ENCODE measurements at regions not wholly inside any gene's neighbourhood (a gene's known extent, or its start where the extent isn't known, plus 50 kb on each side); places are given as distances from the start of the nearest gene placed in this dataset.

DNA sequence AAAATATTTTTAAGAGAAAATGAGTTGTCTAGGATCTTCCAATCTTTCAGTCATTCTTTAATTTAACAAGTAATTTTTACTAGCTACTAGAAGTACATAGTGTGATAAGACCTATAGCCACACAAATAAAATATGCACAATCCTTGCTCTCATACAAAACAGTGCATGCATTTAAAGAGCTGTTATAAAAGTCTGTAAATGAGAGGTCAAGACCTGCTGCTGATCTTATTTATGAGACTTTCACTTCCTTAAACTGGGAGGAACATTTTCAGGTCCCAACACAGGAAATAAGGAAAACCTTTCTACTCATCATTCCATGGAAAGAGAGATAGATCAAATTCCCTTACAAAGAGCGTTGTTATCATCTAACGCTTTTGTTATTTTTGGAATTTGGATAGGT lies 54.2 kb upstream of the PAM start:
- Mint-ChIP-seq H3K27me3 (ENCODE audit: low read depth) (peaks cover 2% of the 10 kb centered on the region; the same call in 1 of the 2 replicates), H3K9me3 (no peaks in the 10 kb centered on the region), H3K27ac (no peak overlapping the region), H3K36me3 (no peaks in the 10 kb centered on the region), H3K4me3 (no peak overlapping the region), H3K4me1 (peaks cover 10% of the 10 kb centered on the region)
- DNase-seq (ENCODE audit: low spot score), result no peak
- ChIA-PET CTCF (interaction anchor here (1.7 kb wide), 1 partner anchor 20 kb away, joined by 5 read pairs; no protein-coding TSS in a partner anchor), POLR2A (no interaction called here)
- no peak for ATAC-seq
- TF ChIP-seq NFE2L1 (CRISPR knock-in tag; IDR thresholded peaks at IDR 0.05) (no peak), CBFB (CRISPR knock-in tag; IDR thresholded peaks at IDR 0.05; ENCODE audit: low read depth) (no peak), NFYB (CRISPR knock-in tag; conservative IDR thresholded peaks at IDR 0.05; ENCODE audit: low read depth) (no peak), ZNF121 (CRISPR knock-in tag; IDR thresholded peaks at IDR 0.05) (no peak), CTCF (IDR thresholded peaks at IDR 0.05) (no peak), SP1 (CRISPR knock-in tag; conservative IDR thresholded peaks at IDR 0.05) (no peak), OVOL2 (CRISPR knock-in tag; IDR thresholded peaks at IDR 0.05; ENCODE audit: borderline replicate concordance) (no peak), ZNF263 (CRISPR knock-in tag; IDR thresholded peaks at IDR 0.05; ENCODE audit: low read depth) (no peak), USF1 (CRISPR knock-in tag; IDR thresholded peaks at IDR 0.05) (no peak), ELF4 (CRISPR knock-in tag; IDR thresholded peaks at IDR 0.05; ENCODE audit: low read depth) (no peak), CREB1 (CRISPR knock-in tag; IDR thresholded peaks at IDR 0.05) (no peak), PRDM15 (CRISPR knock-in tag; IDR thresholded peaks at IDR 0.05) (no peak), SMAD4 (CRISPR knock-in tag; IDR thresholded peaks at IDR 0.05) (no peak), RELA (CRISPR knock-in tag; IDR thresholded peaks at IDR 0.05; ENCODE audit: borderline replicate concordance) (no peak), CREM (CRISPR knock-in tag; IDR thresholded peaks at IDR 0.05) (no peak), ZNF425 (CRISPR knock-in tag; conservative IDR thresholded peaks at IDR 0.05) (no peak), FOXP4 (CRISPR knock-in tag; IDR thresholded peaks at IDR 0.05) (no peak)
- TF ChIP-seq, protein P1, sequence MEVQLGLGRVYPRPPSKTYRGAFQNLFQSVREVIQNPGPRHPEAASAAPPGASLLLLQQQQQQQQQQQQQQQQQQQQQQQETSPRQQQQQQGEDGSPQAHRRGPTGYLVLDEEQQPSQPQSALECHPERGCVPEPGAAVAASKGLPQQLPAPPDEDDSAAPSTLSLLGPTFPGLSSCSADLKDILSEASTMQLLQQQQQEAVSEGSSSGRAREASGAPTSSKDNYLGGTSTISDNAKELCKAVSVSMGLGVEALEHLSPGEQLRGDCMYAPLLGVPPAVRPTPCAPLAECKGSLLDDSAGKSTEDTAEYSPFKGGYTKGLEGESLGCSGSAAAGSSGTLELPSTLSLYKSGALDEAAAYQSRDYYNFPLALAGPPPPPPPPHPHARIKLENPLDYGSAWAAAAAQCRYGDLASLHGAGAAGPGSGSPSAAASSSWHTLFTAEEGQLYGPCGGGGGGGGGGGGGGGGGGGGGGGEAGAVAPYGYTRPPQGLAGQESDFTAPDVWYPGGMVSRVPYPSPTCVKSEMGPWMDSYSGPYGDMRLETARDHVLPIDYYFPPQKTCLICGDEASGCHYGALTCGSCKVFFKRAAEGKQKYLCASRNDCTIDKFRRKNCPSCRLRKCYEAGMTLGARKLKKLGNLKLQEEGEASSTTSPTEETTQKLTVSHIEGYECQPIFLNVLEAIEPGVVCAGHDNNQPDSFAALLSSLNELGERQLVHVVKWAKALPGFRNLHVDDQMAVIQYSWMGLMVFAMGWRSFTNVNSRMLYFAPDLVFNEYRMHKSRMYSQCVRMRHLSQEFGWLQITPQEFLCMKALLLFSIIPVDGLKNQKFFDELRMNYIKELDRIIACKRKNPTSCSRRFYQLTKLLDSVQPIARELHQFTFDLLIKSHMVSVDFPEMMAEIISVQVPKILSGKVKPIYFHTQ (CRISPR knock-in tag; IDR thresholded peaks at IDR 0.05), result no peak
- TF ChIP-seq, protein P2, sequence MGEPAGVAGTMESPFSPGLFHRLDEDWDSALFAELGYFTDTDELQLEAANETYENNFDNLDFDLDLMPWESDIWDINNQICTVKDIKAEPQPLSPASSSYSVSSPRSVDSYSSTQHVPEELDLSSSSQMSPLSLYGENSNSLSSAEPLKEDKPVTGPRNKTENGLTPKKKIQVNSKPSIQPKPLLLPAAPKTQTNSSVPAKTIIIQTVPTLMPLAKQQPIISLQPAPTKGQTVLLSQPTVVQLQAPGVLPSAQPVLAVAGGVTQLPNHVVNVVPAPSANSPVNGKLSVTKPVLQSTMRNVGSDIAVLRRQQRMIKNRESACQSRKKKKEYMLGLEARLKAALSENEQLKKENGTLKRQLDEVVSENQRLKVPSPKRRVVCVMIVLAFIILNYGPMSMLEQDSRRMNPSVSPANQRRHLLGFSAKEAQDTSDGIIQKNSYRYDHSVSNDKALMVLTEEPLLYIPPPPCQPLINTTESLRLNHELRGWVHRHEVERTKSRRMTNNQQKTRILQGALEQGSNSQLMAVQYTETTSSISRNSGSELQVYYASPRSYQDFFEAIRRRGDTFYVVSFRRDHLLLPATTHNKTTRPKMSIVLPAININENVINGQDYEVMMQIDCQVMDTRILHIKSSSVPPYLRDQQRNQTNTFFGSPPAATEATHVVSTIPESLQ (CRISPR knock-in tag; IDR thresholded peaks at IDR 0.05), result no peak
- TF ChIP-seq, protein P3, sequence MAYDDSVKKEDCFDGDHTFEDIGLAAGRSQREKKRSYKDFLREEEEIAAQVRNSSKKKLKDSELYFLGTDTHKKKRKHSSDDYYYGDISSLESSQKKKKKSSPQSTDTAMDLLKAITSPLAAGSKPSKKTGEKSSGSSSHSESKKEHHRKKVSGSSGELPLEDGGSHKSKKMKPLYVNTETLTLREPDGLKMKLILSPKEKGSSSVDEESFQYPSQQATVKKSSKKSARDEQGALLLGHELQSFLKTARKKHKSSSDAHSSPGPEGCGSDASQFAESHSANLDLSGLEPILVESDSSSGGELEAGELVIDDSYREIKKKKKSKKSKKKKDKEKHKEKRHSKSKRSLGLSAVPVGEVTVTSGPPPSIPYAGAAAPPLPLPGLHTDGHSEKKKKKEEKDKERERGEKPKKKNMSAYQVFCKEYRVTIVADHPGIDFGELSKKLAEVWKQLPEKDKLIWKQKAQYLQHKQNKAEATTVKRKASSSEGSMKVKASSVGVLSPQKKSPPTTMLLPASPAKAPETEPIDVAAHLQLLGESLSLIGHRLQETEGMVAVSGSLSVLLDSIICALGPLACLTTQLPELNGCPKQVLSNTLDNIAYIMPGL (CRISPR knock-in tag; IDR thresholded peaks at IDR 0.05), result no peak

Measured in WTC11 (cell line).